ENCODE measurements at regions not wholly inside any gene's neighbourhood (a gene's known extent, or its start where the extent isn't known, plus 50 kb on each side); places are given as distances from the start of the nearest gene placed in this dataset.

GRCh38 chr15:58380280-58380945 is 51.4 kb upstream of the LIPC start:
- TF ChIP-seq POLR2A (IDR thresholded peaks at IDR 0.05) (no peak), CTCF (IDR thresholded peaks at IDR 0.05) (no peak)
